ENCODE measurements at regions not wholly inside any gene's neighbourhood (a gene's known extent, or its start where the extent isn't known, plus 50 kb on each side); places are given as distances from the start of the nearest gene placed in this dataset.

GRCh38 chr9:17905781-17906175 lies 326.9 kb downstream of the SH3GL2 start:
- Histone ChIP-seq H3K4me1 (peaks cover 0 to 17% (median 6%) of the 10 kb centered on the region in 9 donors), H3K9me3 (no peaks in the 10 kb centered on the region), H3K27ac (no peak overlapping the region), H3K36me3 (no peaks in the 10 kb centered on the region), H3K27me3 (peaks cover 6 to 63% (median 50%) of the 10 kb centered on the region in 7 donors), H3K4me3 (peak overlapping the region in 9 of 10 donors; percentile 21 to 54 (median 41))
- WGBS, 2 donors, result 1% methylated on average over 16 of the region's 16 CpGs
- ATAC-seq, result no peak
- TF ChIP-seq, protein P1, sequence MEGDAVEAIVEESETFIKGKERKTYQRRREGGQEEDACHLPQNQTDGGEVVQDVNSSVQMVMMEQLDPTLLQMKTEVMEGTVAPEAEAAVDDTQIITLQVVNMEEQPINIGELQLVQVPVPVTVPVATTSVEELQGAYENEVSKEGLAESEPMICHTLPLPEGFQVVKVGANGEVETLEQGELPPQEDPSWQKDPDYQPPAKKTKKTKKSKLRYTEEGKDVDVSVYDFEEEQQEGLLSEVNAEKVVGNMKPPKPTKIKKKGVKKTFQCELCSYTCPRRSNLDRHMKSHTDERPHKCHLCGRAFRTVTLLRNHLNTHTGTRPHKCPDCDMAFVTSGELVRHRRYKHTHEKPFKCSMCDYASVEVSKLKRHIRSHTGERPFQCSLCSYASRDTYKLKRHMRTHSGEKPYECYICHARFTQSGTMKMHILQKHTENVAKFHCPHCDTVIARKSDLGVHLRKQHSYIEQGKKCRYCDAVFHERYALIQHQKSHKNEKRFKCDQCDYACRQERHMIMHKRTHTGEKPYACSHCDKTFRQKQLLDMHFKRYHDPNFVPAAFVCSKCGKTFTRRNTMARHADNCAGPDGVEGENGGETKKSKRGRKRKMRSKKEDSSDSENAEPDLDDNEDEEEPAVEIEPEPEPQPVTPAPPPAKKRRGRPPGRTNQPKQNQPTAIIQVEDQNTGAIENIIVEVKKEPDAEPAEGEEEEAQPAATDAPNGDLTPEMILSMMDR (IDR thresholded peaks at IDR 0.05), result no peak
- no peak for DNase-seq
- intact Hi-C loops (cut with DNase I), result loop anchor here in 1 of 10 donors (10.0 kb wide), 1 partner anchor 79 kb away; no protein-coding TSS in a partner anchor

DNA sequence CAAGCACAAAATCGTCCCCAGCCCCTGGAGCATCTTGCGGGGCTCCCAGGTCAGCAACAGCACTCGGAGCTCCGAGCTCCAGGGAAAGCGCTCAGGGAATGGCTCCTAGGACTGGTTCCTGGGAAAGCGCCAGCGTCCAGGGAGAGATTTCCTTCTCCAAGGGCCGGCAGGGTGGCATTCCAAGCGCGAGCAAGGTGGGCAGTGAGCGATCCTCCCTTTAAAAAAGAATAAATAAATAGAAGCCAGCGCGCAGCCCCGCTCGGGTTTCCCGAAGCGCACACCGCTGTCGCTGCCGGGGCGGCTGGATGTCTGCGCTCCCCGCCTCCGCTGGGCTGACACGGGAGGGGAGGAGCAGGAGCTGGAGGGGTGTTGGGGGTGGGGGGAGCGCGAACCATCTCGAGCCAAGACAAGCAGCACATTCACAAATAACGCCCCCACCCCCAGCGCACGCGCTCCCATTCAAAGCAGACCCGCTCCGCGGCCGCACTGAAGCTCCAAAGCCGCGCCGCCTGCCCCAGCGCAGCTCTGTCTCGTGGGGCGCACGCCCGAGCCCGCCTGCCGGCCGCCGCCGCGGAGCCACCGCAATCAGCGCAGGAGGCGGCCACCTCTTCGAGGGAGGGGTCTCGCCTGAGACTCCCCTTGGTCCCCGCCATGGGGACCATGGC lies 327.4 kb downstream of the SH3GL2 start:
- ATAC-seq (peak in 6 of 8 donors; percentile 27 to 61 (median 48)), DNase-seq (peak in 1 of 2 donors; percentile 18)
- intact Hi-C loops (cut with DNase I), result loop anchor here in 1 of 10 donors (10.0 kb wide), 1 partner anchor 78 kb away; no protein-coding TSS in a partner anchor
- TF ChIP-seq, protein P1 (IDR thresholded peaks at IDR 0.05), result no peak
- Histone ChIP-seq H3K27me3 (peaks cover 6 to 62% (median 45%) of the 10 kb centered on the region in 7 donors), H3K9me3 (no peaks in the 10 kb centered on the region), H3K36me3 (no peaks in the 10 kb centered on the region), H3K4me3 (peak overlapping the region in 9 of 10 donors; percentile 21 to 54 (median 41)), H3K4me1 (peaks cover 0 to 17% (median 6%) of the 10 kb centered on the region in 9 donors), H3K27ac (no peak overlapping the region)
- WGBS, 2 donors, result 1% methylated on average over 55 to 56 of the region's 56 CpGs

DNA sequence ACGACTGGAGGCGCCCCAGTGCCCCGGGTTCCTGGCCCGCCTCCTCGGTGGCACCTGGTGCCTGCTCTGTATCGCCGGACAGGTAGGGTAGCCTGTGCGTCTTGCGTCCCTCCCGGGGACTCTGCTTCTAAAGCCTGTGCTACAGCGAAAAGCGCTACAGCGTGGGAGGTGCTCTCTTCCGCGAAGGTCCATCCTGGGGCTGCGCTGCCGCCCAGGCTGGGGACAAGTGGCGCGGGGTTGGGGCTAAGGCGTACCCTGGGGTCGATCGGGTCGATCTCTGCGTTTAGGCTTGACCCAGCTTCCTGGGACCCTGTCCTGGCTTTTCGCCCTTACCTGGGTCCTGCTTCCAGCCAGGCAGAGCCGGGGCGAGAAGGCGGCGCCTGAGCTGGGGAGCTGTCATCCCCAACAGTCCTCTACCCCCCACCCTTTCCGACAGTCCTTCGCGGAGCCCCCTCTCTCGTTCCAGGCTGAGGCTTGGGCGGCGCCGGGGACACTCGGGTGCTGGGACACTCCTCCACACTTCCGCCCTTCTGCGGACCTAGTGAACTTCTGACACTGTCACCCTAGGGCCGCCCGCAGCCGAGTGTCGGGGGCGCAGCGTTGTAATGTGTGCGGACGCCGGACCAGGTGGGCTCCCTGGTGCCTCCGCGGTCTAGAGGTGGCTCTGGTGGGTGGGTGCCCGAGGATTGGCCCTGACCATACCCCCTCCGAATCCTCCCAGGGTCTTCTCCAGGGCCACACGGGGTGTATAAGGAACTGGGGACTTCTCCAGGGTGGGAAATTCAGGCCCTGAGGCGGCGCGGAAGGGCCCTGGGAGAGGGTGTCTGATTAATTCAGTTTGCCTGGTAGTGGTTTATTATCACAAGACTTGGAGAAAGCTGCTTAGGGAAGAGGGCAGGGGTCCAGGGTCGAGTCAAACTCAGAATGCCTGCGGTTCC lies 328.2 kb downstream of the SH3GL2 start:
- Histone ChIP-seq H3K9me3 (no peaks in the 10 kb centered on the region), H3K36me3 (no peaks in the 10 kb centered on the region), H3K4me1 (peaks cover 0 to 17% (median 6%) of the 10 kb centered on the region in 9 donors), H3K27me3 (peaks cover 6 to 58% (median 45%) of the 10 kb centered on the region in 7 donors), H3K4me3 (peak overlapping the region in 9 of 10 donors; percentile 21 to 54 (median 41)), H3K27ac (no peak overlapping the region)
- WGBS, 2 donors, result 5 to 6% methylated on average over 58 of the region's 58 CpGs
- intact Hi-C loops (cut with DNase I), result loop anchor here in 1 of 10 donors (10.0 kb wide), 1 partner anchor 78 kb away; no protein-coding TSS in a partner anchor
- TF ChIP-seq, protein P1 (IDR thresholded peaks at IDR 0.05), result no peak
- DNase-seq (peak in 1 of 2 donors; percentile 8), ATAC-seq (peak in 7 of 8 donors; percentile 39 to 57 (median 46))
